Stomach (tissue), 8 donors: ENCODE measurements at regions not wholly inside any gene's neighbourhood (a gene's known extent, or its start where the extent isn't known, plus 50 kb on each side); places are given as distances from the start of the nearest gene placed in this dataset.

ENCODE experiments used
- DNase-seq, 2 donors: peaks; one replicate each; pipeline versions ENCODE4 v3.0.0 to v3.0.0-alpha.2; 2013 to 2019
- H3K27ac ChIP-seq, 5 donors: fragments of 200-600 bp in 4 of 5; sonication (generic) in 4 of 5; one replicate each; pipeline ENCODE4 v1.5.1; 2013 to 2019; ENCODE audit warnings: mild to moderate bottlenecking in 1 of 5, moderate library complexity in 1 of 5
- H3K27me3 ChIP-seq, 3 donors: fragments of 200-600 bp; sonication (generic); one replicate each; pipeline ENCODE4 v1.5.1; 2017 to 2019; ENCODE audit warnings: mixed run types in 1 of 3
- H3K36me3 ChIP-seq, 4 donors: fragments of 200-600 bp; sonication (generic); 1 replicate in 3 of 4; 2 replicates in 1 of 4; pipeline ENCODE4 v1.5.1; 2016 to 2019
- H3K4me1 ChIP-seq, 4 donors: fragments of 200-600 bp; sonication (generic); one replicate each; pipeline ENCODE4 v1.5.1; 2016 to 2019
- H3K4me3 ChIP-seq, 4 donors: fragments of 200-600 bp; sonication (generic) in 3 of 4; one replicate each; pipeline ENCODE4 v1.5.1; 2016 to 2019; ENCODE audit warnings: mild to moderate bottlenecking in 1 of 4
- H3K9me3 ChIP-seq, 4 donors: fragments of 200-600 bp; sonication (generic); one replicate each; pipeline ENCODE4 v1.5.1; 2016 to 2019
- CTCF ChIP-seq, 7 experiments: fragments of 450-650 bp in 4 of 7; fragments of 200-600 bp in 3 of 7; sonication (generic) in 3 of 7; IDR thresholded peaks; one replicate each; pipeline ENCODE4 v1.5.1; 2016 to 2019; ENCODE audit warnings: antibody characterized with exemption in 7 of 7, control low read depth in 2 of 7, mild to moderate bottlenecking in 1 of 7
- EP300 ChIP-seq: sonication (generic); formaldehyde crosslinking; IDR thresholded peaks from one replicate; pipeline ENCODE4 v1.6.1; 2017; ENCODE audit warnings: antibody characterized with exemption
- POLR2A ChIP-seq, 4 donors: fragments of 450-650 bp; IDR thresholded peaks; one replicate each; pipeline ENCODE4 v1.6.1; 2016; ENCODE audit warnings: antibody characterized with exemption in 4 of 4, control low read depth in 2 of 4, mild to moderate bottlenecking in 1 of 4, moderate library complexity in 1 of 4
- POLR2AphosphoS5 ChIP-seq, 3 donors: sonication (generic); formaldehyde crosslinking; IDR thresholded peaks; one replicate each; pipeline ENCODE4 v1.6.1; 2016; ENCODE audit warnings: antibody characterized with exemption in 3 of 3
- WGBS, 5 donors: extraction: QIAGEN DNeasy Blood & Tissue Kit in 3 of 5; methylation state at CpG; one replicate each; pipeline versions ENCODE4 v1.1.5 to v1.1.7; 2013 to 2018; 5-methylcytosine and 5-hydroxymethylcytosine counted together
- intact Hi-C: fragments of 100-400 bp; cut with DNase I; formaldehyde crosslinking; loops from one replicate; pipeline ENCODE4 v1.15.1; 2023; ENCODE audit warnings: low total_unique reads
- donor health status: healthy with polysubstance abuse.
- donor health status: Bipolar disorder and iron deficiency.
- donor health status: healthy.

DNA sequence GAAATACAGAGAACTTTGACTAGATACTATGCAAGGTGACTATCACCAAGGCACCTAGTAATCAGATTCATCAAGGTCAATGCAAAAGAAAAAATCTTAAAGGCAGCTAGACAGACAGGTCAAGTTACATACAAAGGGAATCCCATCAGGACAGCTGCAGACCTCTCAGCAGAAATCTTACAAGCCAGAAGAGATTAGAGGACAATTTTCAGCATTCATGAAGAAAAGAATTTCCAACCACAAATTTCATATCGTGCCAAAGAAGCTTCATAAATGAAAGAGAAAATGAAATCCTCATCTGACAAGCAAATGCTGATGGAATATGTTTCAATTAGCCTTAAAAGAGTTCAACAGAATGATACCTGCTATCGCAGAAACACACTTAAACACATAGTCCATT lies 913.7 kb downstream of the RPS29 start:
- Histone ChIP-seq H3K4me3 (no peak overlapping the region), H3K36me3 (no peaks in the 10 kb centered on the region), H3K27ac (no peak overlapping the region), H3K9me3 (peaks cover 0 to 21% (median 8%) of the 10 kb centered on the region in 4 donors), H3K4me1 (no peaks in the 10 kb centered on the region), H3K27me3 (no peaks in the 10 kb centered on the region)
- intact Hi-C loops = no loop called here
- no peak for DNase-seq
- TF ChIP-seq POLR2AphosphoS5 (IDR thresholded peaks at IDR 0.05) (no peak), EP300 (no peak), POLR2A (IDR thresholded peaks at IDR 0.05) (no peak), CTCF (IDR thresholded peaks at IDR 0.05) (no peak)
- 32 to 76% (median 57%) methylated on average over 2 of the region's 2 CpGs for WGBS, 5 donors

GRCh38 chr14:48670939-48671338 lies 915.2 kb downstream of the RPS29 start:
- 53 to 82% (median 78%) methylated on average over 4 of the region's 4 CpGs for WGBS, 5 donors
- no peaks in the 10 kb centered on the region for H3K4me1 ChIP-seq
- peaks cover 0 to 16% (median 8%) of the 10 kb centered on the region in 4 donors for H3K9me3 ChIP-seq
- intact Hi-C loops = no loop called here
- DNase-seq = no peak
- no peaks in the 10 kb centered on the region for H3K36me3 ChIP-seq
- H3K4me3 ChIP-seq = no peak overlapping the region
- H3K27me3 ChIP-seq = no peaks in the 10 kb centered on the region
- no peak overlapping the region for H3K27ac ChIP-seq
- TF ChIP-seq POLR2AphosphoS5 (IDR thresholded peaks at IDR 0.05) (no peak), CTCF (IDR thresholded peaks at IDR 0.05) (no peak), EP300 (no peak), POLR2A (IDR thresholded peaks at IDR 0.05) (no peak)

- Histone ChIP-seq H3K36me3 (no peaks in the 10 kb centered on the region), H3K27me3 (no peaks in the 10 kb centered on the region), H3K4me1 (no peaks in the 10 kb centered on the region), H3K4me3 (no peak overlapping the region), H3K9me3 (peaks cover 0 to 5% (median 2%) of the 10 kb centered on the region in 4 donors), H3K27ac (no peak overlapping the region)
- no peak for DNase-seq
- 63 to 71% (median 67%) methylated on average over 3 of the region's 3 CpGs for WGBS, 5 donors
- TF ChIP-seq CTCF (IDR thresholded peaks at IDR 0.05) (no peak), POLR2AphosphoS5 (IDR thresholded peaks at IDR 0.05) (no peak), POLR2A (IDR thresholded peaks at IDR 0.05) (no peak), EP300 (no peak)
- intact Hi-C loops = no loop called here
Measured at GRCh38 chr14:48665077-48665784, 920.9 kb downstream of the RPS29 start.

GRCh38 chr14:48643241-48643640 lies 942.9 kb downstream of the RPS29 start:
- H3K4me3 ChIP-seq = no peak overlapping the region
- no peak for TF ChIP-seq EP300
- intact Hi-C loops = no loop called here
- peaks cover 0 to 15% (median 2%) of the 10 kb centered on the region in 4 donors for H3K9me3 ChIP-seq
- H3K27ac ChIP-seq = no peak overlapping the region
- WGBS, 5 donors = 59 to 79% (median 69%) methylated on average over 1 of the region's 1 CpG
- no peak for DNase-seq
- H3K4me1 ChIP-seq = no peaks in the 10 kb centered on the region
- H3K36me3 ChIP-seq = no peaks in the 10 kb centered on the region
- H3K27me3 ChIP-seq = no peaks in the 10 kb centered on the region

DNA sequence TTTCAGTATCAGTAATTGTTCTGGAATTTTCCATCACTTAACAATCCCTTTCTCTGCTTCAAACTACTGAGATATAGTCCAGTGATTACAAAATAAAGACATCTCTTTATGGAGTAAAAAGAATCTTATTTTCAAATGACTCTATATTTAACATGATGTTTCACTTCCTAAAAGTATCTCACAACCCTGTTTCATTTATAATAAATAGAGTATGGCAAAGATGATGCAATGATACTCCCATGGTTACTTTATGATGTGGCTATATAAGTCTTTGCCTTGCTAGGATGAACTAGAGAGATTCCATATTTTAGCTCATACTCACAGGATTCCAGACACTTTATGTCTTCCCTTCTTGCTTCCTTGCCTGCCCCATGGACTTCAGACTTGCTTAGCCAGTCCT lies 953.5 kb upstream of the MDGA2 start:
- Histone ChIP-seq H3K4me1 (no peaks in the 10 kb centered on the region), H3K27ac (no peak overlapping the region), H3K27me3 (no peaks in the 10 kb centered on the region), H3K9me3 (peaks cover 0 to under 1% (median 0%) of the 10 kb centered on the region in 4 donors), H3K4me3 (no peak overlapping the region), H3K36me3 (no peaks in the 10 kb centered on the region)
- intact Hi-C loops = no loop called here
- no peak for TF ChIP-seq POLR2A (IDR thresholded peaks at IDR 0.05)
- DNase-seq = no peak
